Endothelial cell of umbilical vein (primary cell): ENCODE measurements at regions not wholly inside any gene's neighbourhood (a gene's known extent, or its start where the extent isn't known, plus 50 kb on each side); places are given as distances from the start of the nearest gene placed in this dataset.

ENCODE experiments used
- BruUV-seq: library from RNA; stranded (reverse); fragments of 400-500 nt; replicated peaks from 2 replicates; lab custom pipeline; 2021; lab: Mats Ljungman, UMichigan
- CTCF ChIA-PET: fragments of 300-600, 350-600 bp; sonication (Branson Sonifier 250); formaldehyde crosslinking; loops from one replicate; lab custom pipeline; 2021; ENCODE audit warnings: antibody characterized with exemption, inconsistent platforms; lab: Charles Lee
- POLR2A ChIA-PET: fragments of 300-600, 350-600 bp; sonication (Branson Sonifier 250); formaldehyde crosslinking; loops from one replicate; lab custom pipeline; 2021; ENCODE audit warnings: antibody characterized with exemption, inconsistent platforms; lab: Charles Lee
- DNase-seq: peaks from one replicate; pipeline ENCODE4 v3.0.0-alpha.2; 2011; ENCODE audit warnings: low read depth, low spot score
- FAIRE-seq: peaks from 2 replicates; lab custom pipeline; 2011; peaks lifted over from hg19 to GRCh38; lab: Jason Lieb, UNC
- H2AFZ ChIP-seq: 2 replicates; pipeline ENCODE4 v1.6.0; 2012; ENCODE audit warnings: low read depth, low read length, control low read depth, inconsistent platforms
- H3K27ac ChIP-seq: 2 replicates; pipeline ENCODE4 v1.5.1; 2011; ENCODE audit warnings: low read depth, mild to moderate bottlenecking, control low read depth, low read length, moderate library complexity; ENCODE audit not compliant: insufficient read depth
- H3K27me3 ChIP-seq, 2 experiments: 2 replicates each; pipeline versions ENCODE4 v1.6.0 to v1.6.1; 2011; ENCODE audit warnings: low read length in 2 of 2, mixed read lengths in 1 of 2; ENCODE audit not compliant: control insufficient read depth in 2 of 2, insufficient read depth in 2 of 2
- H3K36me3 ChIP-seq, 2 experiments: 2 replicates in 1 of 2; 3 replicates in 1 of 2; pipeline ENCODE4 v1.5.1; 2011; ENCODE audit warnings: low read length in 2 of 2, mild to moderate bottlenecking in 1 of 2, moderate library complexity in 1 of 2; ENCODE audit not compliant: control insufficient read depth in 2 of 2, insufficient read depth in 2 of 2; ENCODE audit errors: extremely low read depth in 1 of 2
- H3K4me1 ChIP-seq: 3 replicates; pipeline ENCODE4 v1.5.1; 2011; ENCODE audit warnings: mild to moderate bottlenecking, low read length; ENCODE audit not compliant: control insufficient read depth, insufficient read depth; ENCODE audit errors: extremely low read depth
- H3K4me2 ChIP-seq: 2 replicates; pipeline ENCODE4 v1.6.1; 2011; ENCODE audit warnings: low read length, control low read depth, mixed read lengths; ENCODE audit not compliant: insufficient read depth
- H3K4me3 ChIP-seq, 3 experiments: fragments of 200-600 bp in 1 of 3; sonication (generic), shearing (Covaris generic) in 1 of 3; replicated peaks in 1 of 3; 2 replicates each; pipeline ENCODE4 v1.5.1; 2011 to 2016; ENCODE audit warnings: control low read depth in 3 of 3, low read length in 3 of 3, mild to moderate bottlenecking in 2 of 3, inconsistent platforms in 1 of 3, low read depth in 1 of 3, moderate library complexity in 1 of 3; ENCODE audit not compliant: insufficient read depth in 1 of 3
- H3K79me2 ChIP-seq: 2 replicates; pipeline ENCODE4 v1.6.0; 2012; ENCODE audit warnings: low read length, inconsistent platforms; ENCODE audit not compliant: control insufficient read depth, insufficient read depth
- H3K9ac ChIP-seq: replicated peaks from 2 replicates; pipeline ENCODE3; 2011; ENCODE audit warnings: low read length, control low read depth; ENCODE audit not compliant: insufficient read depth; ENCODE audit errors: extremely low read depth
- H3K9me1 ChIP-seq: replicated peaks from 3 replicates; pipeline ENCODE4 v1.6.0; 2011; ENCODE audit warnings: mild to moderate bottlenecking, low read length; ENCODE audit not compliant: control insufficient read depth, insufficient read depth; ENCODE audit errors: extremely low read depth
- H3K9me3 ChIP-seq: replicated peaks from 2 replicates; pipeline ENCODE4 v1.5.1; 2012; ENCODE audit warnings: low read length, inconsistent platforms; ENCODE audit not compliant: control insufficient read depth, insufficient read depth
- H4K20me1 ChIP-seq: replicated peaks from 2 replicates; pipeline ENCODE3; 2011; ENCODE audit warnings: mild to moderate bottlenecking, low read length; ENCODE audit not compliant: control insufficient read depth, insufficient read depth; ENCODE audit errors: extremely low read depth
- EZH2 ChIP-seq: IDR thresholded peaks from 2 replicates; pipeline ENCODE4 v1.6.1; 2012; ENCODE audit warnings: borderline replicate concordance, low read depth, mild to moderate bottlenecking, moderate library complexity, low read length, inconsistent platforms; ENCODE audit not compliant: severe bottlenecking
- FOS ChIP-seq: IDR thresholded peaks from 2 replicates; pipeline ENCODE4 v1.6.1; 2011; ENCODE audit warnings: mild to moderate bottlenecking, low read length, moderate library complexity, borderline replicate concordance; ENCODE audit not compliant: insufficient read depth
- GATA2 ChIP-seq: IDR thresholded peaks from 2 replicates; pipeline ENCODE4 v1.7.0; 2011; ENCODE audit warnings: low read depth, mild to moderate bottlenecking, moderate library complexity, mixed read lengths, low read length; ENCODE audit not compliant: insufficient read length, insufficient read depth
- JUN ChIP-seq: IDR thresholded peaks from 2 replicates; pipeline ENCODE4 v1.6.1; 2011; ENCODE audit warnings: borderline replicate concordance, low read depth; ENCODE audit not compliant: insufficient read length, insufficient read depth
- MYC ChIP-seq: IDR thresholded peaks from one replicate; pipeline ENCODE4 v1.6.1; 2011; ENCODE audit warnings: mild to moderate bottlenecking, low read depth, low read length
- POLR2A ChIP-seq: IDR thresholded peaks from 2 replicates; pipeline ENCODE4 v1.6.1; 2012; ENCODE audit warnings: low read depth, mild to moderate bottlenecking, control low read depth, low read length
- POLR2AphosphoS5 ChIP-seq: IDR thresholded peaks from 2 replicates; pipeline ENCODE4 v1.6.1; 2012; ENCODE audit warnings: low read depth, mild to moderate bottlenecking, control low read depth, low read length, moderate library complexity; ENCODE audit not compliant: insufficient read depth
- dilution Hi-C: fragments of 300-500 bp; cut with MboI; formaldehyde crosslinking; loops from one replicate; pipeline ENCODE4 v1.15.0; 2019; ENCODE audit warnings: low sequenced_read_pairs; ENCODE audit not compliant: extremely low pct_ligation_motif_present
- intact Hi-C: fragments of 100-400 bp; cut with micrococcal nuclease; formaldehyde crosslinking; loops from one replicate; pipeline ENCODE4 v1.10.0; 2022
- TF ChIP-seq, protein P1 (sequence below), 2 donors: IDR thresholded peaks; 1 replicate in 1 of 2; 2 replicates in 1 of 2; pipeline ENCODE4 v1.5.1; 2011; ENCODE audit warnings: low read length in 2 of 2, mild to moderate bottlenecking in 2 of 2, moderate library complexity in 2 of 2, control low read depth in 1 of 2, inconsistent platforms in 1 of 2, low read depth in 1 of 2; ENCODE audit not compliant: insufficient read depth in 1 of 2; ENCODE audit errors: extremely low read depth in 1 of 2
- TF ChIP-seq, protein P2 (sequence below): IDR thresholded peaks from 2 replicates; pipeline ENCODE4 v1.6.1; 2011; ENCODE audit not compliant: insufficient read depth, insufficient read length

DNA sequence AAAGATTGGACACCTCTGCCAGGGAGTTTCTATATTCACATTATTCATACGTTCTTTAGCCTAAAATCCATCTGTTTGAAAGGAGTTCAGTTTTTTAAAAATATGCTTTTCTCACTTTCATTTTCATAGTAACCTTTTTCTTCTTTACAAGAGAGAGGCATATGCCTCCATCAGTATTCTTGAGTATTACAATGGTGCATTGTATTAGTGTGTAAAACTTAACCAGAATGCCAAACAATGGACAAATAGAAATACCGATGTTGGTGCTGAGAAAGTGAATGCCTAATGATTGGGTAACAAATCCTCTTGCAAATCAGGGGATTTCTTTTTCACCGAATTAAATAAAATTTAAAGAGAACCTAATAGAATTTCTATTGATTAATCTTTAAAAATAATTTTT lies 163.2 kb upstream of the LAMA2 start:
- intact Hi-C loops = no loop called here

More for the DNA sequence above, 163.2 kb upstream of the LAMA2 start:
- H3K36me3 ChIP-seq = no peaks in the 10 kb centered on the region
- no peaks in the 10 kb centered on the region for H3K9me1 ChIP-seq
- BruUV-seq = no TSS peak
- peaks cover 2 to 3% of the 10 kb centered on the region in 2 experiments for H3K27me3 ChIP-seq
- dilution Hi-C loops = no loop called here
- H3K27ac ChIP-seq = no peak overlapping the region
- no peak for FAIRE-seq
- POLR2A ChIA-PET = no interaction called here
- CTCF ChIA-PET = interaction anchor here (1.0 to 2.2 kb wide), 3 partner anchors 11 to 983 kb away, joined by 3 to 8 read pairs (median 4); no protein-coding TSS in a partner anchor
- H3K9ac ChIP-seq = no peak overlapping the region
- H3K4me2 ChIP-seq = no peak overlapping the region
- no peak for DNase-seq
- no peak overlapping the region for H3K4me3 ChIP-seq
- no peak overlapping the region for H2AFZ ChIP-seq
- TF ChIP-seq MYC = no peak
- no peak for TF ChIP-seq POLR2AphosphoS5
- TF ChIP-seq, protein P1, sequence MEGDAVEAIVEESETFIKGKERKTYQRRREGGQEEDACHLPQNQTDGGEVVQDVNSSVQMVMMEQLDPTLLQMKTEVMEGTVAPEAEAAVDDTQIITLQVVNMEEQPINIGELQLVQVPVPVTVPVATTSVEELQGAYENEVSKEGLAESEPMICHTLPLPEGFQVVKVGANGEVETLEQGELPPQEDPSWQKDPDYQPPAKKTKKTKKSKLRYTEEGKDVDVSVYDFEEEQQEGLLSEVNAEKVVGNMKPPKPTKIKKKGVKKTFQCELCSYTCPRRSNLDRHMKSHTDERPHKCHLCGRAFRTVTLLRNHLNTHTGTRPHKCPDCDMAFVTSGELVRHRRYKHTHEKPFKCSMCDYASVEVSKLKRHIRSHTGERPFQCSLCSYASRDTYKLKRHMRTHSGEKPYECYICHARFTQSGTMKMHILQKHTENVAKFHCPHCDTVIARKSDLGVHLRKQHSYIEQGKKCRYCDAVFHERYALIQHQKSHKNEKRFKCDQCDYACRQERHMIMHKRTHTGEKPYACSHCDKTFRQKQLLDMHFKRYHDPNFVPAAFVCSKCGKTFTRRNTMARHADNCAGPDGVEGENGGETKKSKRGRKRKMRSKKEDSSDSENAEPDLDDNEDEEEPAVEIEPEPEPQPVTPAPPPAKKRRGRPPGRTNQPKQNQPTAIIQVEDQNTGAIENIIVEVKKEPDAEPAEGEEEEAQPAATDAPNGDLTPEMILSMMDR (IDR thresholded peaks at IDR 0.05; ENCODE audit: extremely low read depth in 1 of 2, insufficient read depth in 1 of 2, low read depth in 1 of 2, low read length in 2 of 2) = no peak
- TF ChIP-seq POLR2A = no peak
- TF ChIP-seq EZH2 = no peak
- TF ChIP-seq GATA2 = no peak
- TF ChIP-seq JUN = no peak
- no peak for TF ChIP-seq FOS
- TF ChIP-seq, protein P2, sequence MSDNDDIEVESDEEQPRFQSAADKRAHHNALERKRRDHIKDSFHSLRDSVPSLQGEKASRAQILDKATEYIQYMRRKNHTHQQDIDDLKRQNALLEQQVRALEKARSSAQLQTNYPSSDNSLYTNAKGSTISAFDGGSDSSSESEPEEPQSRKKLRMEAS = no peak
- no peaks in the 10 kb centered on the region for H3K4me1 ChIP-seq
- no peaks in the 10 kb centered on the region for H4K20me1 ChIP-seq
- no peaks in the 10 kb centered on the region for H3K79me2 ChIP-seq
- H3K9me3 ChIP-seq = no peaks in the 10 kb centered on the region
